Loucy (cell line): ENCODE measurements at regions not wholly inside any gene's neighbourhood (a gene's known extent, or its start where the extent isn't known, plus 50 kb on each side); places are given as distances from the start of the nearest gene placed in this dataset.
"Not testable (repeated sequence)": the region's sequence is repeated elsewhere in the genome, so short reads cannot be mapped to it uniquely, and the experiment has no call there.

Source experiments
- H2AFZ ChIP-seq: fragments of 200-600 bp; sonication (generic); 2 replicates; pipeline ENCODE4 v1.6.0; 2016; ENCODE audit warnings: antibody characterized with exemption, mild to moderate bottlenecking, low read length, moderate library complexity
- H3F3A ChIP-seq: fragments of 200-600 bp; 2 replicates; pipeline ENCODE4 v1.6.0; 2016; ENCODE audit warnings: antibody characterized with exemption, low read depth, mild to moderate bottlenecking
- H3K27me3 ChIP-seq: fragments of 200-600 bp; sonication (generic); 2 replicates; pipeline ENCODE4 v1.6.1; 2014; ENCODE audit warnings: low read length, mild to moderate bottlenecking; ENCODE audit not compliant: insufficient read depth, poor library complexity, severe bottlenecking
- H3K36me3 ChIP-seq: fragments of 200-600 bp; sonication (generic); 2 replicates; pipeline ENCODE4 v1.6.1; 2016; ENCODE audit warnings: low read length; ENCODE audit not compliant: insufficient read depth
- H3K4me1 ChIP-seq: fragments of 200-600 bp; sonication (generic); 2 replicates; pipeline ENCODE4 v1.5.1; 2014; ENCODE audit warnings: low read length, mild to moderate bottlenecking; ENCODE audit not compliant: insufficient read depth, poor library complexity, severe bottlenecking
- H3K4me2 ChIP-seq: fragments of 200-600 bp; sonication (generic); 2 replicates; pipeline ENCODE4 v1.6.0; 2014; ENCODE audit warnings: antibody characterized with exemption, low read length, low read depth, mild to moderate bottlenecking; ENCODE audit not compliant: poor library complexity, severe bottlenecking
- H3K4me3 ChIP-seq: fragments of 200-600 bp; sonication (generic); 2 replicates; pipeline ENCODE4 v1.5.1; 2014; ENCODE audit warnings: low read length, mild to moderate bottlenecking, mixed read lengths; ENCODE audit not compliant: poor library complexity, severe bottlenecking
- H3K79me2 ChIP-seq: fragments of 200-600 bp; sonication (generic); 2 replicates; pipeline ENCODE4 v1.6.1; 2014; ENCODE audit warnings: low read length; ENCODE audit not compliant: insufficient read depth
- H3K9ac ChIP-seq: fragments of 200-600 bp; sonication (generic); 2 replicates; pipeline ENCODE4 v1.6.0; 2014; ENCODE audit warnings: mild to moderate bottlenecking, low read depth, low read length, moderate library complexity; ENCODE audit not compliant: poor library complexity, severe bottlenecking
- H3K9me2 ChIP-seq: fragments of 200-600 bp; sonication (generic); replicated peaks from 2 replicates; pipeline ENCODE4 v1.6.1; 2016; ENCODE audit warnings: low read depth, low read length, mixed read lengths
- H3K9me3 ChIP-seq: fragments of 200-600 bp; sonication (generic); 2 replicates; pipeline ENCODE4 v1.6.1; 2014; ENCODE audit warnings: mild to moderate bottlenecking, antibody characterized with exemption, low read length, low read depth; ENCODE audit not compliant: insufficient read depth
- H4K20me1 ChIP-seq: fragments of 200-600 bp; sonication (generic); 2 replicates; pipeline ENCODE4 v1.6.0; 2014; ENCODE audit warnings: antibody characterized with exemption, low read length, mild to moderate bottlenecking; ENCODE audit not compliant: insufficient read depth, poor library complexity, severe bottlenecking
- EZH2phosphoT487 ChIP-seq: fragments of 200-600 bp; IDR thresholded peaks from 2 replicates; pipeline ENCODE4 v1.6.1; 2018; ENCODE audit warnings: antibody characterized with exemption, mild to moderate bottlenecking, moderate library complexity, borderline replicate concordance
- TF ChIP-seq, protein P1 (sequence below): fragments of 200-600 bp; sonication (generic); conservative IDR thresholded peaks from 2 replicates; pipeline ENCODE4 v1.5.1; 2014; ENCODE audit warnings: mild to moderate bottlenecking, antibody characterized with exemption, low read length

GRCh38 chr12:3380200-3381043 is 110.6 kb upstream of the PRMT8 start:
- no peak overlapping the region for H3K4me2 ChIP-seq
- H3K9me3 ChIP-seq, result no peaks in the 10 kb centered on the region
- H3K9me2 ChIP-seq, result no peaks in the 10 kb centered on the region
- TF ChIP-seq EZH2phosphoT487, result no peak
- TF ChIP-seq, protein P1, sequence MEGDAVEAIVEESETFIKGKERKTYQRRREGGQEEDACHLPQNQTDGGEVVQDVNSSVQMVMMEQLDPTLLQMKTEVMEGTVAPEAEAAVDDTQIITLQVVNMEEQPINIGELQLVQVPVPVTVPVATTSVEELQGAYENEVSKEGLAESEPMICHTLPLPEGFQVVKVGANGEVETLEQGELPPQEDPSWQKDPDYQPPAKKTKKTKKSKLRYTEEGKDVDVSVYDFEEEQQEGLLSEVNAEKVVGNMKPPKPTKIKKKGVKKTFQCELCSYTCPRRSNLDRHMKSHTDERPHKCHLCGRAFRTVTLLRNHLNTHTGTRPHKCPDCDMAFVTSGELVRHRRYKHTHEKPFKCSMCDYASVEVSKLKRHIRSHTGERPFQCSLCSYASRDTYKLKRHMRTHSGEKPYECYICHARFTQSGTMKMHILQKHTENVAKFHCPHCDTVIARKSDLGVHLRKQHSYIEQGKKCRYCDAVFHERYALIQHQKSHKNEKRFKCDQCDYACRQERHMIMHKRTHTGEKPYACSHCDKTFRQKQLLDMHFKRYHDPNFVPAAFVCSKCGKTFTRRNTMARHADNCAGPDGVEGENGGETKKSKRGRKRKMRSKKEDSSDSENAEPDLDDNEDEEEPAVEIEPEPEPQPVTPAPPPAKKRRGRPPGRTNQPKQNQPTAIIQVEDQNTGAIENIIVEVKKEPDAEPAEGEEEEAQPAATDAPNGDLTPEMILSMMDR, result no peak
- no peaks in the 10 kb centered on the region for H3K4me1 ChIP-seq
- no peaks in the 10 kb centered on the region for H4K20me1 ChIP-seq
- no peaks in the 10 kb centered on the region for H3K27me3 ChIP-seq
- no peaks in the 10 kb centered on the region for H3F3A ChIP-seq
- no peak overlapping the region for H2AFZ ChIP-seq
- no peak overlapping the region for H3K4me3 ChIP-seq
- no peaks in the 10 kb centered on the region for H3K36me3 ChIP-seq
- H3K9ac ChIP-seq, result no peak overlapping the region
- no peaks in the 10 kb centered on the region for H3K79me2 ChIP-seq

- H3K9ac ChIP-seq, result no peak overlapping the region
- no peaks in the 10 kb centered on the region for H3F3A ChIP-seq
- H2AFZ ChIP-seq, result no peak overlapping the region
- no peaks in the 10 kb centered on the region for H3K4me1 ChIP-seq
- no peaks in the 10 kb centered on the region for H3K36me3 ChIP-seq
- no peak overlapping the region for H3K4me2 ChIP-seq
- no peak overlapping the region for H3K4me3 ChIP-seq
- H3K9me3 ChIP-seq, result no peaks in the 10 kb centered on the region
- no peak for TF ChIP-seq EZH2phosphoT487
- TF ChIP-seq, protein P1, result no peak
- no peaks in the 10 kb centered on the region for H4K20me1 ChIP-seq
- H3K79me2 ChIP-seq, result no peaks in the 10 kb centered on the region
- no peaks in the 10 kb centered on the region for H3K27me3 ChIP-seq
- H3K9me2 ChIP-seq, result no peaks in the 10 kb centered on the region
Measured at GRCh38 chr12:3381059-3382047, 109.7 kb upstream of the PRMT8 start.

DNA sequence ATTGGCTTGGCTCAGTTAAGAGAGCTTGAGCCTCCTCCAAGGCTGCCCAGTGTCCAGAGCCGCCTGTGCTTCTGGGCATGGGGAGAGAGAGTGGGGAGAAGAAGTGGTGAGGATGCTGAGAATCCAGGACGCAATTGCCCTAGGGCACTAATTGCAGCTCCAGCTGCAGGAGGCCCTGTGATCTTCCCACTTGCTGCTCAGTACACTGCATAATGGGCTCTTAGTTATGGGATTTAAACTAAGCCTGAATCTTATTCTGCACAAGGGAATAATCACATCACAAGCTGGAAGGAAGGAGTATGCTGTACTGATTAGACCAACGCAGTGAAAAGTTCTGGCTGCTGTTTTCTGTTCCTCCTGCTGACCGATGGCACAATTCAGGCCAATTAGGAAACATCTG is 101.0 kb upstream of the PRMT8 start:
- H3K4me2 ChIP-seq, result no peak overlapping the region
- H3K27me3 ChIP-seq, result no peaks in the 10 kb centered on the region
- no peaks in the 10 kb centered on the region for H3F3A ChIP-seq
- no peaks in the 10 kb centered on the region for H3K4me1 ChIP-seq
- no peaks in the 10 kb centered on the region for H3K79me2 ChIP-seq
- H4K20me1 ChIP-seq, result no peaks in the 10 kb centered on the region
- H3K4me3 ChIP-seq, result no peak overlapping the region
- H3K9ac ChIP-seq, result no peak overlapping the region
- H3K9me2 ChIP-seq, result no peaks in the 10 kb centered on the region
- H3K9me3 ChIP-seq, result no peaks in the 10 kb centered on the region
- H3K36me3 ChIP-seq, result no peaks in the 10 kb centered on the region
- no peak overlapping the region for H2AFZ ChIP-seq
- TF ChIP-seq EZH2phosphoT487, result no peak
- TF ChIP-seq, protein P1, result no peak

GRCh38 chr12:3397596-3397995 is 93.4 kb upstream of the PRMT8 start:
- not testable (repeated sequence) for H3K79me2 ChIP-seq, H3K4me2 ChIP-seq, H3K27me3 ChIP-seq, H2AFZ ChIP-seq, H3K9me3 ChIP-seq, H3F3A ChIP-seq, H3K9ac ChIP-seq, H3K36me3 ChIP-seq, H3K4me1 ChIP-seq, H3K9me2 ChIP-seq, H3K4me3 ChIP-seq, H4K20me1 ChIP-seq
